ENCODE measurements at regions not wholly inside any gene's neighbourhood (a gene's known extent, or its start where the extent isn't known, plus 50 kb on each side); places are given as distances from the start of the nearest gene placed in this dataset.

DNA sequence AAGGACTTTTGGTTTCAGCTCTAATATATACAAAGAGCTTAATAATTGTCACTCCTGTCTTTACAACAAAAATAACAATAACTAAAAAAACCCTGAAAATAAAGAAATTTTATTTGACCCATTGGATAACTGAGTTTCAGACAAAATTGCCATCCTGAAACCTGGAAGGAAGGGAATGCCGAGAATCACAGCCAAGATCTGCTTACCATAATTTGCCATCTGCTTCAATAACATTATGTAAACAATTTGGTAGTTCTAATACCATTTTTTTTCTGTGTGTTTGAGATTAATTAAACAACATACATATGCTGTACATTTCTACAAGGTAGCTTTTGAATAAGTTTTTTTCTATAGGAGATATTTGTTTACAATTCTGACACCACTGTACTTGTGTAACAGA, 596.3 kb upstream of the MGAT4C start:
- no peak for DNase-seq

DNA sequence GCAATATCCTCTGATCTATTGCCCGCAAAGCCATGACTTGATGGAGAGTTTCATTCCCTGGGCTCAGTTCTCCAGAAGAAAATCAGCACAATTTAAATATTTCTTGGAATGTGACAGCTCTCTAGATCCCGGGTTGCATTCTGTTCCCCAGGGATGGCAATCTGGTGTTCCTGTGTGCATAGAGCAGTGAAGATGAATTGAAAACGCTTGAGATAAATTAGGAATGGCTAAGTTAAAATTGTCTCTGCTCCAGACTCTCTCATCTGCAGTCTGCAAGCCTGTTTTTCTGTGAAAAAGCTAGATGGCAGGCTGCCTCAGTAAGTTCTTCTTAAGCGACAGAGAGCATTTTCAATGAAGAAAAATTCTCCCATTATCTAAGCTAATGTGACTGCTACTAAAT, 582.5 kb upstream of the MGAT4C start:
- DNase-seq = no peak

DNA sequence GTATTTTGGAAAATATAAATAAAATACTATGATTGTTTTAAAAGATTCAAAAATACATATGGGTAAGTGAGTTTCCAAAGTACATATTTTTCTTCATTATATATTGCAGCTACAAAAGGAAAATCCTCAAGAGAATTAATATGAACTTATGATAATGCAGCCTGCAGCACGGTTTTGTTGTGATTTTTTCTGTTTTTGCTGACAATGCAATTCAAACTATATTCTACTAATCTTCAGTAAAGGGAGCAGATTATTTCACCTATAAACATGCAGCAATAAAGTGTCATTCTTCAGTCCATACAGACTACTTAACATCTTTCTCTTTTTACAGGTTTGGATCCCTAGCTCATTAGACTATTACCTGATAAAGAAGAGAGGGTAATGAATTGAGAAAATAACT, 582.1 kb upstream of the MGAT4C start:
- DNase-seq = no peak

DNA sequence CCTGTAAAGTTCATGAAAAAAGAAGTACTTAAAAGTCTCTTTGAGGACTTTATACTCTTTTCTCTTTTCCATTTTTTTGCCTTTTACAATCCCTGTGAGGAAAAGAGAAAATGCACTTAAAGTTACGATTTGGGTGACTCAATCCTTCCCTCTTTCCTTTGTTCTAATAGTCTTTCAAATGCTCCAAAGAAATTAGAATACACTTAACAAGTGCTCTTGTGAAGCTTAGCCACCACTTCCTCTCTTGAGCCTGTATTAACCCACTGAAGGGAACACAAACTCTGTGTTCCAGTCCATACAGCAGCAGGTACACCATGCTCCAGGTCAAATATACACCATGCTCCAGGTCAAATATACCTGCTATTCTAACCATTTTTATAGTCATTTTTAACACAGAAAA, 581.1 kb upstream of the MGAT4C start:
- no peak for DNase-seq

DNA sequence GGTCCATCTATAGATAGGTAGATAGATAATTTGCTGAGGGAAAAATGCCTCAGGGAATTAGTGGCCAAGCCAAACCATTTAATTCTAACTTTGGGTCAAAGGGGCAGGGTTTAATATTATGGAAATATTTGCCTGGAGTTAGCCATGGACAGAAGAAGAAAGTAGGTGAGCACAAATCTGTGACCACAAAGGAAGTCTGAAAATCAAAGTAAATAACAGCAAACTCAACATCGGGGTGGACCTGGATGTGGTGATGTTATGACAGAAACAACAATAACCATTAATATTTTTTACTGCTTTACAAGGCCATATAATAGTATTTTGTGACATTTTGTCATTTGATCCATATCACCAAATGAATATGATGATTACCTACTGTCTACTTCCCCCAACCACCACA, 578.0 kb upstream of the MGAT4C start:
- no peak for DNase-seq

DNA sequence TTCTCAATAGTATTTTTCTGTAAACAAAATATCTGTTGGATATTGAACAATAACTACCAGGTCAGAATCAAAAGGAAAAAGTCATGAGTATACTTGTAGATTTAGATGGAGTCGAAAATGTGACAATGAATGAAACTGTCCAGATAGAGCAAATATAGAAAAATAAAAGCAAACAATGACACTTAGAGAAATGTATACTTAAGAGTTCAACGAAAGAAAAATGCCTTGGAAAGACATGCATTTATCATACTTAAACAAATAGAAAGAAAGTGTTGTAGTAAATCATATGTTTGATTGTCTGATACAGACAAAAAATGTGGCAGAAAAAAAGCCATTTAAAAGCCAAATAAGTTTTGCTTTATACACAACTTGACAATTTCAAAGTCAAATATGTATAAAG, 571.2 kb upstream of the MGAT4C start:
- DNase-seq = no peak

DNA sequence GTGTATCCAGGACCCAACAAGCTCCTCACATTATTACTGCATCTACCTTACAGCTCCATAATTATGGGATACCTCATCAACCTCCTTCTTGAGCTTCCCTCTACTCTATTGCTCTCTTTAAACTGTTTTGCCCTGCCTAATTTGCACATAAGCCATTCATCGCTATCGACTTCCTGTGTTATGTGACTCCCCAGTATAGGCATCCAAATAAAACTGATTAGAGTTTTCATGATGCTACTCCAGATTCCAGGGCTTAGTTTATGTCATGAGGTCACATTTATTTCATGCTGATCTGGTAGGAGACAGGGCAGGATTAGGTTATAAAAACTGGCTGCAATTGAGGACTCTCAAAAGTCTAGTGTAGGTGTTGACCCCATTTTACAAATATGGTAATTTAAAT, 569.9 kb upstream of the MGAT4C start:
- DNase-seq = no peak

DNA sequence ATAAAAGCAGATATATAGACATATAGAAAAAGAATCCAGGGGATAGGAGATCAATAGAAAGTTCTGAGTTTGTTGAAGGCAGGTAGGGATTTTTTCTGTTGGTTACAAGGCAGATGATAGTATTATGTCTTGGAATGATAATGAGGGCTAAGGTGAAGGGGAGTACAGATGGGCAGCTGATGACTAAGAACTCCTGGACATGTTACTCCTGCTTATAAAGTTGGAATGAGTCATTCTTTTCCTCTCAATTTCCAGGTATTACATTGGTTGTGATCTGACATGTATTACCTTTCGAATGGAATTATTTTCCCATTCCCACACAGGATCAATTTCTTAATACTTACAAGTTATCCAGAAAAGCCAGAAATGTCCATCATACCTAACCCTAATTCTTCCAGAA, 545.2 kb upstream of the MGAT4C start:
- no peak for DNase-seq

DNA sequence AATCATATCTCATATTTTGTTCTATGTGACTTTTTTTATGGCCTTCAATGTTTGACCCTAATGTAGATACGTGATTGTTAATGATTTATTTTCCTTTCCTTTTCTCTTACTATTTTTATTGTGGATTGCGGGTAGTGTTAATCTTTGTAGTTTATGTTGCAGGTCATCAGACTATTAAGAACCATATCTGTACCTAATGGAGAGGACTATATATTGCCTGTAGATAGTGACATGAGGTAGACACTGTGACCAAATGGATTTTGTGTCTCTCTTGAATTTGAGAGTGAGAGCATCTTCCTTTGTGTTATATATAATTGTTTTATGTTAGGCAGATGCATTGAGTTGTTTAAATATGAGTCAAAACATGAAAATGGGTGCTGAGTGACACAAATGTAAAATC, 543.4 kb upstream of the MGAT4C start:
- no peak for DNase-seq

DNA sequence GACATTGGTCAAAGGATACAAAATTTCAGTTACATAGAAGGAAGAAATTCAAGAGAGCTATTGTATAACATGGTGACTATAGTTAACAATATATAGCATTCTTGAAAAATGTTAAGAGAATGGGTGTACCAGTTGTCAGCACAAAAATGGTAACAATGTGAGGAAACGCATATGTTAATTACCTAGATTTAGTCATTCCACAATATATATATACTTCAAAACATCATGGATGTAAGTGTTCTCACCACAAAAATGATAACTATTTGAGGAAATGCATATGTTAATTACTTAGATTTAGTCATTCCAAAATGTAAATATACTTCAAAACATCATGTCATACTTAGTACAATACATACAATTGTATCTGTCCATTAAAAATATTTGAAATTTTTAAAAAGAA, 540.4 kb upstream of the MGAT4C start:
- DNase-seq = no peak

DNA sequence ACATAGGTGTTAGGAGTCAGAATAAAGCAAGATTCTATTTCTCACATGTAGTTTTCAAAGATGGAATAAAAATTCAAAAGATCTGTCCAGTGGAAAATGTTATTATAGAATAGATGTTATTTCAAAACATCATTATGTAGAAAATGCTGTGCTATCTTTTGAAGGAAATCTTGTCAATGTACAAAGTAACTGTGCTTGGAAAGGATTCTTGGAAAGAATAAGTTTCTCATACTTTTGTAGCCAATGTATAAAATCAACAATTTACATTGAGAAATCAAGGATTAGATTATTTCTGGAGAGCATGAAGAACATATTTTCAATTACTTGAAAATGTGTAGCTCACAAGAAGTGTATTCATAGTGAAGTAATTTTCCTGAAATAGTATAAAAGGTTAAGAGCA, 532.5 kb upstream of the MGAT4C start:
- DNase-seq = no peak

DNA sequence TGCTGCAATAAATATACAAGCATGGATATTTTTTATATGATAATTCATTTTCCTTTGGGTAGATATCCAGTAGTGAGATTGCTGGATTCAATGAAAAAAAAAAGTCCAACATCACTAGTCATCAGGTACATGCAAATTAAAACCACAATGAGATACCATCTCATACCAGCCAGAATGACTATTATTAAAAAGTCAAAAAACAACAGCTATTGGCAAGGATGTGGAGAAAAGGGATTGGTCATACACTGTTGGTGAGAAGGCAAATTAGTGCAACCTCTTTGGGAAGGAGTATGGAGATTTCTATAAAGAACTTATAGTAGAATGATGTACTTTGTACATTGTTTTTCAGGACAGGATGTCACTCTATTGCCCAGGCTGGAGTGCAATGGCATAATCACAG, 531.2 kb upstream of the MGAT4C start:
- no peak for DNase-seq

DNA sequence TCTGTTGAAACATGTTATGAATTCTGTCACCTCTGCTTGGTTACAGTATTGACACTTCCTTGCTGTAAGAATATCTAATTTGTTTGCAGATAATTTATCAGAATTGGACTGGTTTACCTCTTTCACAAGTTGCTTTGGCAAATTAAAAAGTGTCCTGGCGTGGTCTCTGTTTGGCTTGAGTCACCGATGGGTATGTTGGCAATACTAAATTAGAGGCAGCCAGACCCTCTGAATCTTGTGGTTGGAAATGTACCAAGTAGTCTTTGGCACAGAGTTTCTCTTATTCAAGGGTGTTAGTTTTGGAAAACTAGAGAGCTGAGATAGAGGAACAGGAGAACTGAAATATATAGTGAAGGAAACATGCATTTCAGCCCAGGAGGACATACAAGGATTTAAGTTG, 521.1 kb upstream of the MGAT4C start:
- DNase-seq = no peak

DNA sequence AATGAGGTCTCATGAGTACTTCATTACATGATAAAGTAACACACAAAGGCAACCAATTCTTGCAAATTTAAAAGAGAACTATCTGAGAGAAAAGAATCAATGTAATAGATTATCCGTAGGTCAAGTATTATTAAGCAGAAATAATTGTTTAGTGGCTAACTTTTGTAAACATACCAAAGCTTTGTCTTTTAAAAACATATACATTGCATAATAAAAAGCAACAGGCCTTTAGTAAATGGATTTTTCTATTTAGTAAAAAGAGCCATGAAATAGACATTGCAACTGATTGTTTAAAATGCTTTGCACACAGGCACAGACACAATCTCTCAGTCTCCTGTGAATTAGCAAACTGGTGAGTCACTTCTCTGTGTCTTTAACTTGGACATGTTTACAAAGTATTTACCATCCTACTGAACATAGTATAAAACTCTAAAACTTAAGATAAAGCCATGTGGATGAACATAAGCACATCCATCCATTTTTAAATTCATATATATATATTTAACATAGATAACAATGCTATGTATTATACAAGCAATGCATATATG, 518.7 kb upstream of the MGAT4C start:
- no peak for DNase-seq

DNA sequence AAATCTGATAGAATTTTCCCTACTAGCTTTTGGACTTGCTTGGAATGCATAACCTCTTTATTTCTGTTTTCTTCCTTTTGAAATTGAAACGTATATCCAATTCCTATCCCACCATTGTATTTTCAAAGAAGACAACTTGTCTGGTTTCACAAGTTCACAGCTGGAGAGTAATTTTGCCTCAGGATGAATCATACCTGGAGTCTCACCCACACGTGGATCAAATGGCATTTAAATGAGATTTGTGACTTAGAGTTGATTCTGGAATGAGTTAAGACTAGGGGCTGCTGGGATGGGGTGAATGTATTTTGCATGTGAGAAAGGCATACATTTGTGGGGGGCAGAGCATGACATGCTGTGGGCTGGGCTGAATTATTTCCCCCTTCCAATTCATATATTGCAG, 516.5 kb upstream of the MGAT4C start:
- DNase-seq = no peak

DNA sequence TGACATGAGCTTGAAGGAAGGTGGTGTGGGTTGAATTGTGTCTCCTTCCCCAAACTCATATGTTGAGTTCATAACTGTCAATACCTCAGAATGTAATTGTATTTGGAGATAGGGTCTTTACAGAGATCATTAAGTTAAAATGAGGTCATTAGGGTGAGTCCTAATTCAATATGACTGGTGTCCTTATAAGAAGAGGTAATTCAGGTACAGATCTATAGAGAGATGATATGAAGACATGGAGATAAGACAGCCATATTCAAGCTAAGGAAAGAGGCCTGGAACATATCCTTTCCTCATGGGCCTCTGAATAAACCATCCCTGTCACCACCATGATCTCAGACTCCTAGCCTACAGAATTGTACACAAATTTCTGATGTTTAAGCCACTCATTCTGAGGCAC, 514.7 kb upstream of the MGAT4C start:
- DNase-seq = no peak

DNA sequence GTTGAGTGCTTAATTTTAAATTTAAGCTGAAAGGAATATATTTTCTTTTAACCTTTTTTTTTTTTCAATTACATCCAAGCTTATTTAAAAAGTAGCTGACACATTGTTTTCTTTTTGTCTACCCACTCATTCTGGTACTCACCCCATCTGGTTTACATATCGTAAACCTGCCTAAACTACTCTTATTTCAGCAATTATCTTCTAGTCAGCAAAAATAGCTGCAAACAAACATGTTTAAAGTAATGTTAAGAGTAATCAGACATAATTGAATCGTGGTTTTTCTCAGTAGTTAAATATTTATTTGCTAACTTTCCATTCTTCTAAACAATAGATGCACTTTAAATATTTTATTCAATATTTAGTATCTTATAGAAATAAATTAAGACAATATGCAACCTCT, 492.7 kb upstream of the MGAT4C start:
- no peak for DNase-seq

DNA sequence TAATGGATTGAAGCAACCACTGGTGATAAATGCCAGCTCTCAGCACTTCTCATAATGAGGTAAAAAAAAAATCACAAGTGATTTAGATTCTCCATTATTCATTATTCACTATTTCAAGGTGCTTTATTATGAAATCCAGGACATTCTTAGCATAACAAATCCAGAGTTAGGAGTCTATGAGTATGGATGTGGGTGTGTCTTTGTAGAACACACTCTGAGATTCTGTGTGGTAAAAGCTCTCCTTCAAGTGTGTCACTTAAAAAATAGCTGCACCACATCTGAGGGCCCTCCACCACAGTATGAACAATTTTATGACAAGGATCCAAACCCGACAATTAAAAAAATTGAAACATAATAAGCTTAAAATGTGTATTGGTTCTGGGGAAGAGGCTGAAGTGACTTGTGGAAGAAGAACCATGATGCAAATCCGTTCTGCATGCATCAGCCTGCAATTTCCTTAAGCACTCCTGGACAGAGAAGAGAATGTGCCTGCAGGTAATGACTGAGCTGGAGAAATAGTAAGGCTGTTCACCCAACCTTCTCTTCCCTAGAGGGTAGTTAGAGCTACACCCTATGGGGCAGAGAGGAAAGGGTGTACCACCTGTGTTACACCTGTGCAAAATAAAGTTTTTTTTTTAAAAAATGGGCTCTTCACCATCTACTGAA, 488.5 kb upstream of the MGAT4C start:
- DNase-seq = no peak

DNA sequence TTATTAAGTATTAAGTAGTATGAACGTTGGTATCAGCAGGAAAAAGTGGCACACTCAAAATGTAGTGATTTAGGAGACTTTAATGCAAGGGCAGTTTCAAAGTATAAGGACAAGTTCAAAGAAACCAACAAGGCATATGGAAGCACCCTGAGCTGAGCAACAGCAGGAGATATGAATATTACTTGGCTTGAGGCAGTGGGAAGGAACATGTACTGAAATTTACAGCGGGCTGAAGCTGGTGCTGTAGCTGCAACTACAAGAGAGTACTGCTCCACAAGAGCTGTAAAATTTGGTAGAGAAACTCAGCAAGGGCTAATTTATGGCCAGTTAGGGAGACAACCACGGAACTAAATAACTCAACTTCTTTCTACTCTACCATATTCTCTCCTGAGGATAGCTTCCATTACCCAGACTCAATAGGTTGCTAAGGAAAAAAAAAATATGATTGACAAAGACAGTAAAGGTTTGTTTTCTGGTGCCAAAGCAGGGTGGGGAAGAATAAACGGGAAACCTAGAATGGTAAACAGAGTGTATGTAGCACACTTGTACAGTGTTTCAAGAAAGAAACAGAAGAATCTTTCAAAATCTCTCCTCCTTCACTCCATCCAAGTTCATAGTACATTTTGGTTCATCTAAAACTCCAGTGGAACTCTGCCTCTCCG, 487.8 kb upstream of the MGAT4C start:
- DNase-seq = no peak

DNA sequence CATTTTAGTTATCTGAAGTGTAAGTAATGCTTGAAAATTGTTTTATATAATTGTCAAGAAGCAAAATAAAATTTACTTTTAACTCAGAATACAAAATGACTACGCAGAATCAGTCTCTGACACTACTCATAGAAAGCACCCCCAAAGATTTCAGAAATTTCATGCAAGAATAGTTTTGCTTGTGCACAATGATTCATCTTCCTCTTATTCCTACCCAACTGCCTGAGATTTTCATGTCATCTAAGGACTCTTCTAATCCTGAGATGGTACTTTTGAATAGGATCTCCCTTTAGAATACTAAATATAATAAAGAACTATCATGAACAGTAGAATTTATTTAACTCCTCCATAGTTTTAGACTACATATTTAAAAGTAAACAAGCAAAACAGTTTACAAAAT, 485.3 kb upstream of the MGAT4C start:
- DNase-seq = no peak

DNA sequence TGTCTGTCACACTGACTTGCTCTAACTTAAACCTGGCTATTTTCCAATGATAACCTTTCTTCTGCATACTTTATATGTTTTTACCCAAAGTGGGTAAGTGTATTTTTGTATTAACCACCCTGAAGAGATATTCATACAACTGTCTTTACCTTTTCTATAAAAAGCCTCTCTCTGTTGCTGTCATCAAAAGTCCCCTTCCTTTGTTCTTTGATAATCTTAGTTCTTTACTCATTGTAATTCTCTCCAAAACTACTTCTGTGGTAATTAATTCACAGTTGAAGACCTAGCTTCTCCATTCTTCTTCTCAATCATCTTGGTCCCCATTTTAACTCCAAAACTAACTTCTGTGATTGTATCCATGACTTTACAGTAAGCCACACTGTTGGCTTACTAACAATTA, 479.7 kb upstream of the MGAT4C start:
- no peak for DNase-seq

DNA sequence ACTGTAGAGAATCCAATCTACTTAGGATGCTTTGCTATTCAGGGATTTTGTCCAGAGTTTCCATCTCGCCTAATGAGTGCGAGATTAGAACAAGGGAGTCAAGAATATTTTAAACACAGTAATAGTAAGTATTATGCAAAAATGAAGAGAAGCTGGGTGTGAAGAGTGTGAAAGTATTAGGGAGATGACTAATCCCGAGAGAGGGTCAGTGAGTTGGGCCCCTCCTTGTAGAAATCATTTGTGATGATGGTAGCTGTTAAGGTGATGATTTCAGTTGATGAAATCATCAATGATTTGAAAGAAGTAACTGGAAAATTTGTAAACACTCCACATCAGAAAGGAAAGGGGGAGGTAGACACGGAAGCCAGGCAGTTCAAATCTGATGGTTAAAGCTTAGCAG, 478.9 kb upstream of the MGAT4C start:
- no peak for DNase-seq

DNA sequence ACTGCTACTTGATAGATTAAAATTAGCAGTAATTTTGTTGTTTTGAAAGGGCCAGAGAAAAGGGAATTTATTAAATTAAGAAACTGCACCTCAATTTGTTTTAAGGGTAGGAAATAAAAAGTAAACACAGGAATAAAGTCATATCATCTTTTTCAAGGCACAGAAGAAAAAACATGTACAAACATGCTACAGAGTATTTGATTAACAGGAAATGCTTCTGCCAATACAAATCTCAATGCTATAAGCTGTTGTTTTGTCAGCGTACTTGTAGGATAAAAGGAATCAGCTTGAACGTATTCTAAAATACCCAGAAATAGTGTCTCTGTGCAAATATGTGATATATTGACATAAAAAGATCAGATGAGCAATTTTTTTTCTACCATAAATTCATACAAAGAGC, 474.0 kb upstream of the MGAT4C start:
- no peak for DNase-seq

DNA sequence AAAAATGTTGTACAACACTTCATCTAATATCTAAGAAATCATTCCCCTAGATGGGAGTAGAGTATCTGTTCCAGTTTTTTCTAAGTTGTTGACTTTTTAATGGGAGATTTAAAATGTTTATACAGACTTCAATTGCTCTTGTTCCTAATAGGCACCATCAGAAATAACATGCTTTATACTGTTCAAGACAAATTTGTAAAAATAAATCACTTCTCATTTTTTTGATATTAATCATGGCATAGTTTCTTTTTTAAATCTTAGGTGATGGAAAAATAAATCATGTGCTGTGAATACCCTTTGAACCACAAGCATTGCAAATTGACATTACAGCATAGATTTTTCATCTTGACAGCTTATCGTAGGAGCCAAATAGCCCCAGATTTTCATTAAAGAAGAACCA, 473.5 kb upstream of the MGAT4C start:
- DNase-seq = no peak

DNA sequence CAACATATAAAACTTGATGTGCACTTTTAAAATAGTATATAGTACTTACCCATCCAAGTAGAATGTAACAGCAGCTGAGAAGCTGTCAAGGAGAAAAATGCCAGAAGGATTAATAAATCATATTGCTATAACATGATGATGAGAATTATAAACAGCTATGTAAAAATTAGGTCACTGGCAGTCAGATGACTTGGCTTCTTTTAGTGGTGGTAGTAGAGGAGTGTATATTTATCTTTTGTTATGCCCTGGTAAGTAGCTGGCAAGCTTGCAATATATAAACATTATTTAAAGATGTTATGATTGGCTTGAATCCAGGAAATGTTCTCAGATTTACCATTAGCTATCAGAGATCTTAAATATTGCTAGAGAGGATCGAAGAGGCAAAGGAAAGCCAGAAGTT, 471.0 kb upstream of the MGAT4C start:
- no peak for DNase-seq
